ENCODE measurements at regions not wholly inside any gene's neighbourhood (a gene's known extent, or its start where the extent isn't known, plus 50 kb on each side); places are given as distances from the start of the nearest gene placed in this dataset.

DNA sequence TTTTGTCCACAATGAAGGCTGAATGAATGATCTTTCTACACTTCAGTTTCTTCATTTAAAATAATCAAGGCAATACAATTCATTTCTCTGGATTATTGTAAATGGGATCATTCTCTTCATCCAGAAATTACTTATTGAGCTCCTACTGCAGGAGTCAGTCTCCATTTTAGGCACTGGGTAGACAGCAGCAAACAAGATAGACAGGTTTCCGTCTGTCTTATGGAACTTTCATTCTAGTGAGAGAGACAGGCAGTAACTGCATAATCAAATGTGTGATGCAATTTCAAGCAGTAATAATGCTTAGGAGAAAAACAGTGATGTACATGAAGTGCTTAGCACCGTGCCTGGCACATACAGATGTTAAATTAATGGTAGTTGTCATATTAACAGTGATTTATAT is 118.9 kb downstream of the SUDS3 start:
- 51% methylated on average over 2 of the region's 2 CpGs for WGBS
- TF ChIP-seq CTCF (IDR thresholded peaks at IDR 0.05), result no peak
- no peak for TF ChIP-seq EP300 (IDR thresholded peaks at IDR 0.05)
- TF ChIP-seq POLR2A (IDR thresholded peaks at IDR 0.05), result no peak
- TF ChIP-seq POLR2AphosphoS5 (IDR thresholded peaks at IDR 0.05), result no peak

DNA sequence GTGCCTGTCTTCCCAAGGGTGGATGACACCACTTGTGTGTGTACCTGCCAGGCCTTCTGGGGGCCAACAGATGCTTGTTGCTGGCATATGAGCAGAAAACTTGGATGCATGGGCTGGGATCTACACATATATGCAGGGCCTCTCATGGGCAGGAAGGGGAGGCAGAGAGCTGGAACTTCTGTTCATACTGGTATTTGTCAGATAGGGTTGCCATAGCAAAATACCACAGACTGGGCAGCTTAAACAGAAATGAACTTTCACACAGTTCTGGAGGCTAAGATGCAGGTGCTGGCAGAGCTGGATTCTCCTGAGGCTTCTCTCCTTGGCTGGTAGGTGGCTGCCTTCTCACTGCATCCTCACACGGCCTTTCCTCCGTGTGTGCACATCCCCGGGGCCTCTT is 121.8 kb downstream of the SUDS3 start:
- no peak overlapping the region for H3K4me3 ChIP-seq
- no peaks in the 10 kb centered on the region for H3K27me3 ChIP-seq
- no peaks in the 10 kb centered on the region for H3K9me3 ChIP-seq
- H3K27ac ChIP-seq, result no peak overlapping the region
- no peak for DNase-seq (ENCODE audit: low spot score in 2 of 2)
- no peaks in the 10 kb centered on the region for H3K36me3 ChIP-seq
- 65% methylated on average over 3 of the region's 3 CpGs for WGBS
- no peak for TF ChIP-seq EP300 (IDR thresholded peaks at IDR 0.05)
- TF ChIP-seq CTCF (IDR thresholded peaks at IDR 0.05), result no peak
- TF ChIP-seq POLR2A (IDR thresholded peaks at IDR 0.05), result no peak
- TF ChIP-seq POLR2AphosphoS5 (IDR thresholded peaks at IDR 0.05), result no peak
- H3K4me1 ChIP-seq, result no peaks in the 10 kb centered on the region

More for the DNA sequence above, 118.9 kb downstream of the SUDS3 start:
- no peak for DNase-seq (ENCODE audit: low spot score in 2 of 2)
- Histone ChIP-seq H3K4me3 (no peak overlapping the region), H3K4me1 (no peaks in the 10 kb centered on the region), H3K9me3 (no peaks in the 10 kb centered on the region), H3K27ac (no peak overlapping the region), H3K36me3 (no peaks in the 10 kb centered on the region), H3K27me3 (no peaks in the 10 kb centered on the region)

DNA sequence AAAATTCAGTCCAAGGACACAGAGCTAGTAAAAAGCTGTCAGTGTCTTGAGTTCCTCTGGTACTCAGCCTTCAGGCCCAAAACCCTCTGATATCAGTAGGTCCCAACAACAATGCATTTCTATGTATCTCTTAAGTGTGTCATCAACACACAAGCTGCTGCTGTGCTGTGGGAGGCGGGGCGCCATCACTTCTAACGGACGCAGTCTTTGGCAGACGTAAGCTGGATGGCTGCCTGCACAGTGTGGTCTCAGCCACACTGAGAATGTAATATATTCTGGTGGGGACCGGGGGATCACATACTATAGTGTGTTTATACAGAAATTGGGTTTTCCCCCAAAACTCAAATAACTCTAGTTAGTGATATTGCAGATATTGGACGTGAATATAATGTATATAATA is 123.9 kb downstream of the SUDS3 start:
- H3K9me3 ChIP-seq, result no peaks in the 10 kb centered on the region
- no peaks in the 10 kb centered on the region for H3K36me3 ChIP-seq
- H3K27me3 ChIP-seq, result no peaks in the 10 kb centered on the region
- WGBS, result 50% methylated on average over 7 of the region's 7 CpGs
- H3K4me3 ChIP-seq, result no peak overlapping the region
- TF ChIP-seq EP300 (IDR thresholded peaks at IDR 0.05), result no peak
- TF ChIP-seq POLR2A (IDR thresholded peaks at IDR 0.05), result no peak
- TF ChIP-seq POLR2AphosphoS5 (IDR thresholded peaks at IDR 0.05), result no peak
- no peak overlapping the region for H3K27ac ChIP-seq
- DNase-seq (ENCODE audit: low spot score in 2 of 2), result no peak
- H3K4me1 ChIP-seq, result no peaks in the 10 kb centered on the region

GRCh38 chr12:118501489-118501888 is 125.1 kb downstream of the SUDS3 start:
- no peak for TF ChIP-seq POLR2AphosphoS5 (IDR thresholded peaks at IDR 0.05)
- no peak for TF ChIP-seq POLR2A (IDR thresholded peaks at IDR 0.05)
- TF ChIP-seq EP300 (IDR thresholded peaks at IDR 0.05), result no peak
- no peak for TF ChIP-seq CTCF (IDR thresholded peaks at IDR 0.05)
- Histone ChIP-seq H3K27me3 (no peaks in the 10 kb centered on the region), H3K36me3 (no peaks in the 10 kb centered on the region), H3K27ac (no peak overlapping the region), H3K4me1 (no peaks in the 10 kb centered on the region), H3K9me3 (no peaks in the 10 kb centered on the region), H3K4me3 (no peak overlapping the region)
- WGBS, result 62% methylated on average over 3 of the region's 3 CpGs
- no peak for DNase-seq (ENCODE audit: low spot score in 2 of 2)

DNA sequence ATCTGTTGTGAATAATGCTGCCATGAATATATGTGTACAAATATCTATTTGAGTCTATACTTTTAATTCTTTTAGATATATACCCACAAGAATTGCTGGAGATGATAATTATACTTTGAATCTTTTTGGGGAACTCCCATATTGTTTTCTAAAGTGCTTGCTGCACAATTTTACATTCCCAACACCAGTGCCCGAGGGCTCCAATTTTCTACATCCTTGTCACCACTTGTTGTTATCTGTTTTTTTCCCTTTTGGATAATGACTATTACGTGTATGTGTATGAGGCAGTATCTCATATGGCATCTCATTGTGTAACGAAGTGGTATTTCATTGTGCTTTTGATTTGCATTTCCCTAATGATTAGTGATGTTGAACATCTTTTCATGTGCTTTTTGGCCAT is 127.1 kb downstream of the SUDS3 start:
- no peak overlapping the region for H3K4me3 ChIP-seq
- DNase-seq (ENCODE audit: low spot score in 2 of 2), result no peak
- TF ChIP-seq POLR2AphosphoS5 (IDR thresholded peaks at IDR 0.05) (no peak), CTCF (IDR thresholded peaks at IDR 0.05) (no peak), POLR2A (IDR thresholded peaks at IDR 0.05) (no peak), EP300 (IDR thresholded peaks at IDR 0.05) (no peak)
- WGBS, result 74% methylated on average over 3 of the region's 3 CpGs
- no peaks in the 10 kb centered on the region for H3K4me1 ChIP-seq
- H3K27ac ChIP-seq, result no peak overlapping the region
- H3K36me3 ChIP-seq, result no peaks in the 10 kb centered on the region
- no peaks in the 10 kb centered on the region for H3K9me3 ChIP-seq
- H3K27me3 ChIP-seq, result no peaks in the 10 kb centered on the region

GRCh38 chr12:118512669-118513068 is 136.3 kb downstream of the SUDS3 start:
- H3K36me3 ChIP-seq, result no peaks in the 10 kb centered on the region
- WGBS, result 93% methylated on average over 5 of the region's 5 CpGs
- DNase-seq (ENCODE audit: low spot score in 2 of 2), result no peak
- H3K4me1 ChIP-seq, result no peaks in the 10 kb centered on the region
- TF ChIP-seq EP300 (IDR thresholded peaks at IDR 0.05) (no peak), CTCF (IDR thresholded peaks at IDR 0.05) (no peak)
- no peak overlapping the region for H3K27ac ChIP-seq
- peaks cover 8% of the 10 kb centered on the region for H3K9me3 ChIP-seq
- H3K27me3 ChIP-seq, result no peaks in the 10 kb centered on the region
- no peak overlapping the region for H3K4me3 ChIP-seq
